Skeletal muscle satellite cell (primary cell): ENCODE measurements at regions not wholly inside any gene's neighbourhood (a gene's known extent, or its start where the extent isn't known, plus 50 kb on each side); places are given as distances from the start of the nearest gene placed in this dataset.
"Not testable (repeated sequence)": the region's sequence is repeated elsewhere in the genome, so short reads cannot be mapped to it uniquely, and the experiment has no call there.

Source experiments
- H3K27me3 ChIP-seq: 2 replicates; pipeline ENCODE4 v1.7.0; 2013; ENCODE audit warnings: low read length; ENCODE audit not compliant: control insufficient read depth, insufficient read depth
- H3K36me3 ChIP-seq: 2 replicates; pipeline ENCODE4 v1.7.0; 2013; ENCODE audit warnings: mild to moderate bottlenecking, control low read depth, low read length; ENCODE audit not compliant: insufficient read depth
- H3K4me1 ChIP-seq: 2 replicates; pipeline ENCODE4 v1.7.0; 2013; ENCODE audit warnings: low read length; ENCODE audit not compliant: control insufficient read depth, insufficient read depth
- H3K4me2 ChIP-seq: 2 replicates; pipeline ENCODE4 v1.7.0; 2013; ENCODE audit warnings: mild to moderate bottlenecking, low read length
- H3K4me3 ChIP-seq: 2 replicates; pipeline ENCODE4 v1.7.0; 2013; ENCODE audit warnings: low read length
- H3K9ac ChIP-seq: 2 replicates; pipeline ENCODE4 v1.7.0; 2013; ENCODE audit warnings: mild to moderate bottlenecking, low read depth, low read length, moderate library complexity
- H3K9me3 ChIP-seq: replicated peaks from 2 replicates; pipeline ENCODE4 v1.7.0; 2013; ENCODE audit warnings: mild to moderate bottlenecking, control low read depth, low read length

GRCh38 chr15:26115229-26115943 is 252.3 kb upstream of the ATP10A start:
- Histone ChIP-seq H3K4me1 (no peaks in the 10 kb centered on the region), H3K9me3 (no peaks in the 10 kb centered on the region), H3K9ac (no peak overlapping the region), H3K4me3 (no peak overlapping the region), H3K27me3 (no peaks in the 10 kb centered on the region), H3K4me2 (no peak overlapping the region), H3K36me3 (no peaks in the 10 kb centered on the region)

GRCh38 chr15:26114128-26114527 is 251.0 kb upstream of the ATP10A start:
- H3K4me3 ChIP-seq, H3K9me3 ChIP-seq, H3K9ac ChIP-seq, H3K27me3 ChIP-seq, H3K4me2 ChIP-seq, H3K36me3 ChIP-seq, H3K4me1 ChIP-seq: not testable (repeated sequence)

- H3K9ac ChIP-seq = no peak overlapping the region
- H3K36me3 ChIP-seq = no peaks in the 10 kb centered on the region
- H3K4me1 ChIP-seq = no peaks in the 10 kb centered on the region
- no peak overlapping the region for H3K4me3 ChIP-seq
- no peaks in the 10 kb centered on the region for H3K27me3 ChIP-seq
- no peaks in the 10 kb centered on the region for H3K9me3 ChIP-seq
- no peak overlapping the region for H3K4me2 ChIP-seq
These were observed 250.2 kb upstream of the ATP10A start for GRCh38 chr15:26113296-26113695.

GRCh38 chr15:26109203-26109602 is 246.1 kb upstream of the ATP10A start:
- Histone ChIP-seq H3K4me2 (no peak overlapping the region), H3K4me3 (no peak overlapping the region), H3K36me3 (no peaks in the 10 kb centered on the region), H3K27me3 (no peaks in the 10 kb centered on the region), H3K9ac (no peak overlapping the region), H3K9me3 (no peaks in the 10 kb centered on the region), H3K4me1 (no peaks in the 10 kb centered on the region)

- Histone ChIP-seq H3K4me3 (no peak overlapping the region), H3K4me2 (no peak overlapping the region), H3K9me3 (no peaks in the 10 kb centered on the region), H3K9ac (no peak overlapping the region), H3K27me3 (no peaks in the 10 kb centered on the region), H3K36me3 (no peaks in the 10 kb centered on the region), H3K4me1 (no peaks in the 10 kb centered on the region)
These were observed 243.4 kb upstream of the ATP10A start for GRCh38 chr15:26106556-26106955.

GRCh38 chr15:26103002-26103404 is 239.9 kb upstream of the ATP10A start:
- Histone ChIP-seq H3K36me3 (no peaks in the 10 kb centered on the region), H3K9me3 (no peaks in the 10 kb centered on the region), H3K9ac (no peak overlapping the region), H3K4me1 (no peaks in the 10 kb centered on the region), H3K4me3 (no peak overlapping the region), H3K4me2 (no peak overlapping the region), H3K27me3 (no peaks in the 10 kb centered on the region)

GRCh38 chr15:26102365-26102764 is 239.2 kb upstream of the ATP10A start:
- no peaks in the 10 kb centered on the region for H3K36me3 ChIP-seq
- H3K4me3 ChIP-seq = no peak overlapping the region
- no peak overlapping the region for H3K4me2 ChIP-seq
- no peak overlapping the region for H3K9ac ChIP-seq
- H3K4me1 ChIP-seq = no peaks in the 10 kb centered on the region
- H3K9me3 ChIP-seq = no peaks in the 10 kb centered on the region
- no peaks in the 10 kb centered on the region for H3K27me3 ChIP-seq

- H3K4me2 ChIP-seq = no peak overlapping the region
- H3K9me3 ChIP-seq = no peaks in the 10 kb centered on the region
- no peaks in the 10 kb centered on the region for H3K4me1 ChIP-seq
- H3K4me3 ChIP-seq = no peak overlapping the region
- no peaks in the 10 kb centered on the region for H3K36me3 ChIP-seq
- H3K27me3 ChIP-seq = no peaks in the 10 kb centered on the region
- no peak overlapping the region for H3K9ac ChIP-seq
These were observed 238.3 kb upstream of the ATP10A start for GRCh38 chr15:26101443-26101842.

GRCh38 chr15:26098801-26099200 is 235.7 kb upstream of the ATP10A start:
- Histone ChIP-seq H3K9me3 (no peaks in the 10 kb centered on the region), H3K4me1 (no peaks in the 10 kb centered on the region), H3K4me2 (no peak overlapping the region), H3K36me3 (no peaks in the 10 kb centered on the region), H3K27me3 (no peaks in the 10 kb centered on the region), H3K9ac (no peak overlapping the region), H3K4me3 (no peak overlapping the region)

GRCh38 chr15:26097216-26097615 is 234.1 kb upstream of the ATP10A start:
- Histone ChIP-seq H3K4me2 (no peak overlapping the region), H3K27me3 (no peaks in the 10 kb centered on the region), H3K4me3 (no peak overlapping the region), H3K4me1 (no peaks in the 10 kb centered on the region), H3K36me3 (no peaks in the 10 kb centered on the region), H3K9me3 (no peaks in the 10 kb centered on the region), H3K9ac (no peak overlapping the region)

GRCh38 chr15:26096581-26096980 is 233.5 kb upstream of the ATP10A start:
- Histone ChIP-seq H3K27me3 (no peaks in the 10 kb centered on the region), H3K9me3 (no peaks in the 10 kb centered on the region), H3K36me3 (no peaks in the 10 kb centered on the region), H3K4me1 (no peaks in the 10 kb centered on the region), H3K9ac (no peak overlapping the region), H3K4me2 (no peak overlapping the region), H3K4me3 (no peak overlapping the region)

- Histone ChIP-seq H3K36me3 (no peaks in the 10 kb centered on the region), H3K4me1 (no peaks in the 10 kb centered on the region), H3K9ac (no peak overlapping the region), H3K27me3 (no peaks in the 10 kb centered on the region), H3K9me3 (no peaks in the 10 kb centered on the region), H3K4me2 (no peak overlapping the region), H3K4me3 (no peak overlapping the region)
These were observed 232.7 kb upstream of the ATP10A start for GRCh38 chr15:26095710-26096330.
